ENCODE measurements at regions not wholly inside any gene's neighbourhood (a gene's known extent, or its start where the extent isn't known, plus 50 kb on each side); places are given as distances from the start of the nearest gene placed in this dataset.

- TF ChIP-seq JUNB (IDR thresholded peaks at IDR 0.05) (no peak), RFX5 (IDR thresholded peaks at IDR 0.05; ENCODE audit: low read depth, low read length) (no peak), ATF7 (IDR thresholded peaks at IDR 0.05; ENCODE audit: low read depth) (no peak), EZH2 (IDR thresholded peaks at IDR 0.05; ENCODE audit: borderline replicate concordance, control insufficient read depth, low read depth, low read length) (no peak), POLR2A (IDR thresholded peaks at IDR 0.05; ENCODE audit: low read depth, low read length) (no peak), MXI1 (IDR thresholded peaks at IDR 0.05; ENCODE audit: low read depth, low read length) (no peak), JUND (IDR thresholded peaks at IDR 0.05; ENCODE audit: low read depth, low read length) (no peak)
Observed at GRCh38 chr4:19958848-19959247, 292.9 kb upstream of the SLIT2 start.

Data from GM12878 (cell line).